HL-60 (cell line): ENCODE measurements at regions not wholly inside any gene's neighbourhood (a gene's known extent, or its start where the extent isn't known, plus 50 kb on each side); places are given as distances from the start of the nearest gene placed in this dataset.

ENCODE experiments used
- GABPA ChIP-seq: IDR thresholded peaks from 2 replicates; pipeline ENCODE4 v1.6.1; 2012; ENCODE audit warnings: low read depth
- POLR2AphosphoS5 ChIP-seq: IDR thresholded peaks from 2 replicates; pipeline ENCODE4 v1.6.1; 2012; ENCODE audit warnings: low read depth
- TF ChIP-seq, protein P1 (sequence below): IDR thresholded peaks from one replicate; pipeline ENCODE4 v1.5.1; 2011; ENCODE audit warnings: low read length, control low read depth, inconsistent platforms; ENCODE audit not compliant: insufficient read depth
- TF ChIP-seq, protein P2 (sequence below): IDR thresholded peaks from 2 replicates; pipeline ENCODE4 v1.6.1; 2012; ENCODE audit warnings: low read depth; ENCODE audit not compliant: insufficient replicate concordance

DNA sequence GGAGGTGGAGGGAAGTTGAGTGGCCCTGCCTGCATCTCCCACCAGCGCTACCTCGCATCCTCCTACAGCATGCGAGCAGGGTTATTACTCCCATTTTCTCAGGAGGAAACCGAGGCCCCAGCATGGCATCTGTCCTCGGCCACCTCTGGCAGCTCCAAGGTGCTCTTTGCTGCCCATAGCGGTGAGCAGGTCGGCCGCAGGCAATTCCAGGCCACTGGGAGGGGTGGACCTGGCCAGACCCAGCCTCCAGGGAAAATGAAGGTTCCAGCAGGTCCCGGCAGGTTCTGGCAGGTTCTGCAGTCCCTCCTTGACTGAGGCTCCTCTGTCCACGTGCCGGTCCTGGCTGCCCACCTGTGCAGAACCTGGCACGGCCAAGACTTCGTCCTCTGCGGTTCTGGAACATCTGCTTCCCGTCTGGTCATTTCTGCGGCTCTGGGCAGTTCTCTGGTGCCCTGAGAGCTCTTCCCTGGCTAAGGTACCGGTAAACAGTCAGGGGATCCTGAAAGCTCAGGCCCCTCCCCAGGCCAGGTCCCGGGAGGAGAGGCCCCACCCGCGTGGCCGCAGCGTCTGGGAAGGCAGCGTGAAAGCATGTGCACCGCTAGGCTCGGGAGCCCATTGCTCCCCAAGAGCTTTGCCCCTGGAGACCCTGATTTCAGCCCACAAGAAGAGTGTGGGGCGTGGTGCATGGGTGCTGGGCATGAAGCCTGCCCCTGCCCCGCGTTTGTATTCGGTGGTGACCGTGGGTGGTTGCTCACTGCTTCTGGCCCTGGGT lies 112.0 kb upstream of the ADRA2C start:
- TF ChIP-seq, protein P1, sequence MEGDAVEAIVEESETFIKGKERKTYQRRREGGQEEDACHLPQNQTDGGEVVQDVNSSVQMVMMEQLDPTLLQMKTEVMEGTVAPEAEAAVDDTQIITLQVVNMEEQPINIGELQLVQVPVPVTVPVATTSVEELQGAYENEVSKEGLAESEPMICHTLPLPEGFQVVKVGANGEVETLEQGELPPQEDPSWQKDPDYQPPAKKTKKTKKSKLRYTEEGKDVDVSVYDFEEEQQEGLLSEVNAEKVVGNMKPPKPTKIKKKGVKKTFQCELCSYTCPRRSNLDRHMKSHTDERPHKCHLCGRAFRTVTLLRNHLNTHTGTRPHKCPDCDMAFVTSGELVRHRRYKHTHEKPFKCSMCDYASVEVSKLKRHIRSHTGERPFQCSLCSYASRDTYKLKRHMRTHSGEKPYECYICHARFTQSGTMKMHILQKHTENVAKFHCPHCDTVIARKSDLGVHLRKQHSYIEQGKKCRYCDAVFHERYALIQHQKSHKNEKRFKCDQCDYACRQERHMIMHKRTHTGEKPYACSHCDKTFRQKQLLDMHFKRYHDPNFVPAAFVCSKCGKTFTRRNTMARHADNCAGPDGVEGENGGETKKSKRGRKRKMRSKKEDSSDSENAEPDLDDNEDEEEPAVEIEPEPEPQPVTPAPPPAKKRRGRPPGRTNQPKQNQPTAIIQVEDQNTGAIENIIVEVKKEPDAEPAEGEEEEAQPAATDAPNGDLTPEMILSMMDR = no peak
- TF ChIP-seq POLR2AphosphoS5 (no peak), GABPA (no peak)
- TF ChIP-seq, protein P2, sequence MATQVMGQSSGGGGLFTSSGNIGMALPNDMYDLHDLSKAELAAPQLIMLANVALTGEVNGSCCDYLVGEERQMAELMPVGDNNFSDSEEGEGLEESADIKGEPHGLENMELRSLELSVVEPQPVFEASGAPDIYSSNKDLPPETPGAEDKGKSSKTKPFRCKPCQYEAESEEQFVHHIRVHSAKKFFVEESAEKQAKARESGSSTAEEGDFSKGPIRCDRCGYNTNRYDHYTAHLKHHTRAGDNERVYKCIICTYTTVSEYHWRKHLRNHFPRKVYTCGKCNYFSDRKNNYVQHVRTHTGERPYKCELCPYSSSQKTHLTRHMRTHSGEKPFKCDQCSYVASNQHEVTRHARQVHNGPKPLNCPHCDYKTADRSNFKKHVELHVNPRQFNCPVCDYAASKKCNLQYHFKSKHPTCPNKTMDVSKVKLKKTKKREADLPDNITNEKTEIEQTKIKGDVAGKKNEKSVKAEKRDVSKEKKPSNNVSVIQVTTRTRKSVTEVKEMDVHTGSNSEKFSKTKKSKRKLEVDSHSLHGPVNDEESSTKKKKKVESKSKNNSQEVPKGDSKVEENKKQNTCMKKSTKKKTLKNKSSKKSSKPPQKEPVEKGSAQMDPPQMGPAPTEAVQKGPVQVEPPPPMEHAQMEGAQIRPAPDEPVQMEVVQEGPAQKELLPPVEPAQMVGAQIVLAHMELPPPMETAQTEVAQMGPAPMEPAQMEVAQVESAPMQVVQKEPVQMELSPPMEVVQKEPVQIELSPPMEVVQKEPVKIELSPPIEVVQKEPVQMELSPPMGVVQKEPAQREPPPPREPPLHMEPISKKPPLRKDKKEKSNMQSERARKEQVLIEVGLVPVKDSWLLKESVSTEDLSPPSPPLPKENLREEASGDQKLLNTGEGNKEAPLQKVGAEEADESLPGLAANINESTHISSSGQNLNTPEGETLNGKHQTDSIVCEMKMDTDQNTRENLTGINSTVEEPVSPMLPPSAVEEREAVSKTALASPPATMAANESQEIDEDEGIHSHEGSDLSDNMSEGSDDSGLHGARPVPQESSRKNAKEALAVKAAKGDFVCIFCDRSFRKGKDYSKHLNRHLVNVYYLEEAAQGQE = no peak
